NCI-H82 treated with DMSO at 0.1 percent for 48 hours (cell line): ENCODE measurements at regions not wholly inside any gene's neighbourhood (a gene's known extent, or its start where the extent isn't known, plus 50 kb on each side); places are given as distances from the start of the nearest gene placed in this dataset.

Experiments used
- DNase-seq: peaks from one replicate; lab custom pipeline; 2025; ENCODE audit not compliant: unreplicated experiment; lab: John Stamatoyannopoulos, UW

DNA sequence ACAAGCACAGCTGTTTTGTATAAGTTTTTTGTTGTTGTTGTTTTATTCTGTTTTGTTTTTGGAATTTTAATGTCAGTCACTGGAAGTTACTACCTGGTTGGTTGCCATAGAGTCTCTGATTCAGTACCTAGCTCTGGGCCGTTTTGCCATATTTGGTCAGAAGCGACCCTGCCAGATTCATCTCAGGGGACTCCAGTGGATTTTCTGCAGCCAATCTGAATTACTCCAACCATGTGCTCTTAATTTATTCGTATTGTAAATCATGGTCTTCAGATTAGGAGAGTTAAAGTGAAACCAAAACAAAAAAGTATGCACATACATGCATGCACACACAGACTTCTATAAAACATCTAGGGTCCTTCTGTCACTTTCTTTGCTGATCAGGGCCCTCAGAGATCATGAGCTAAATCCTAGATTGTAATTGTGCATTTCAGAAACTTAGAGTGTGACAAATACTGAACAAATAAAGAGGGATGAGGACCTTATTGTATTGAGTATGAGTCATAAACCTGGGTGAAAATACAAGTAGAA lies 317.4 kb upstream of the UBE2E3 start:
- no peak for DNase-seq

DNA sequence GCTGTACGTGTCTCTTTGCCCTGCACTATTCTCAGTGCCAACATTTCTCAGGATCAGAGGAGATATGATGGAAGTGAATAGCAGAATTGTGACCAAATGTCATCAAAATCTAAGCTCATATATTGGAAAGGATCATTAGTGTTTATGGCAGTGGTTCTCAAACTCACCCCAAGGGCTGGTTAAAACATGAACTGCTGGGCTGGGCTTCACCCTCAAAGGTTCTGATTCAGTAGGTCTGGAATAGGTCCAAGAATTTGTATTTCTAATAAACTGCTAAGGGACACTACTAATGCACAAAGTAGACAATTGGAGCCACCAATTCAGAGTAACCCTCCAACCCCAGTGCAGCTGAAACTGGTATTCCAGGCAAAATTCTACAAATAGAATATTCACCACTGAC lies 317.9 kb upstream of the UBE2E3 start:
- no peak for DNase-seq

DNA sequence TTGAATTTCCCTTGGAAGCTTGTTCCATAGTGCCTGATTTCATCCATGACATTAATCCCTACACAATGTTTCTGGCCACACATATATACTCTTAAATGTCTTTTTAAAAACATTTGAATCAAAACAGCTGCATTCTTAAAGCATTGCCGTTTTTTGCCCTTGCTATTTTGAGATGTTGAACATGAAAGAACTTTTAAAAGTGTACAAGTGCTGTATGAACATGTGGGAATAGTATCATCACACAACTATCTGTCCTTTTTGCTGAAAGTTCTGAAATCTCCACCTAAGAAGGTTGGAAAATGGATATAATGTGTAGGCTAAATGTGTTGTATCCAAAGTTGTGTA lies 318.7 kb upstream of the UBE2E3 start:
- DNase-seq: no peak

DNA sequence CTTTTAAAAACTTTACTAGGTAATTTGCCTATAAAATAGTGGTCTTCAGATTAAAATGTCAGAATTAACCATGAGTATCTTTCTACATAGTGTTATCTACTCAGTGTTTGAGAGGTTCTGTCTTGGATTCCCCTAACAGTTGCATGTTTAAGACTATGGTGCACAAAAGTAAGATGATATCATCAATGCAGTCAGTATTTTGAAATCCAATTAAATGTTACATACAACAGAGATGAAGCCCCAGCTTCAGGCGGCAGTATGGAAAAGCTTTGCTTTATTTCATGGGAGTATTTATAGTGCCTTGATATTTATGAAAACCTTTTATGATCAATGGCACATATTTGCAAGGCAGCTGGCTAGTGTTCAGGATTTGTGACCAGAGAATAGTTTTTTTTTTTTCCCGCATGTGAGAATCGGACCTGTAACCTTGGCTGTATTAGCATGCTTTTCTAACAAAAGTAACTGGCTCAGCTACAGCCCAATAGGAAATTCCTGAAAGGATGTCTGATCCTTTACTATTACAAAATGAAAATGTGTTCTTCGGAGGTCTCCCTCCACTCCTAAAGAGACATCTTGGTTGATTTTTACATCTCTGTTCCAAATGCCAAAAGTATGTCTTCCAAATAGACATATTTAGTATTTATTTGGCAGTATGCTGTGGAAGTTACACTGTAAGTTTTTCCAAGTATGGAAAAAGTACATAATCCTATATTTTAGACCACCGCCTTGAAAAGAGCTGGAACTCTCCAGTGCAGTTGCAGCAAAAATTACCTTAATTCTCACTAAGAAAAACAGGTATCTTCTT lies 319.3 kb upstream of the UBE2E3 start:
- no peak for DNase-seq

DNA sequence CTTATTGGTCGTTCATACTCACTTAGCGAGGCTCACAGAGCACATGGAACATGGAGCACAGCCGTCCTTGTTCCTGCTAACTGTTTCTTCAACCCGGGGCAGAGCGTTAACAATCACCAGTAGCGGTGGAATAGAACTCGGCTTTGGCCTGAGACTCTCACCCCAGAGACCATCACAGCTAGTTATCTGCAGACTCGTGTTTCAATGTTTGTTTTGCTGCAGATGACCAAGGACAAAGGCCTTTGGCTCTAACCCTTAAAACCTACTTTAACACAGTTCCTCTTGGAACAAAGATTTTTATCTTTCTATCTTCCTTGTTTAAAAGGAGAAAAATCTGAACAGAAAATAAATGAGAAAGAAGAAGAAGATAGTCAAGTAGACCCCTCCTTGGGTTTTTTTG lies 320.2 kb upstream of the UBE2E3 start:
- DNase-seq: no peak

DNA sequence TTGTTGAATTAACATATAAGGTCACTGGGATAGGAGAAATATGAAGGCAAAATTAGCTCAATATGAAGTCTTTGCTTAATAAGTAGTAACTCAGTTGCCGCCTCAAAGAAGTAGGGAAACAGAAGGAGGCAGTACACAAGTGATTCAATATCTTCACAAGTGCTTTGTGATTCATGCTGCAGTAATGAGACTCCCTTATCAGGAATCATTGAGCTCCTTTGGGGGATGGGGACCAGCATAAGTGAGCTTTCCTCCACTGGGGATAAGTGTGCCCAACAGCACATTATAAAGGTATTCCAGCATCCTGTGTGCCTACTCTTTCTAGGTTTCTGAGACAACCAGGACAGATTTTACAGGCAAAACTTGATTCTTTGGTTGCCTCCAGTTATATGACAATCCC lies 323.4 kb upstream of the UBE2E3 start:
- DNase-seq: no peak

DNA sequence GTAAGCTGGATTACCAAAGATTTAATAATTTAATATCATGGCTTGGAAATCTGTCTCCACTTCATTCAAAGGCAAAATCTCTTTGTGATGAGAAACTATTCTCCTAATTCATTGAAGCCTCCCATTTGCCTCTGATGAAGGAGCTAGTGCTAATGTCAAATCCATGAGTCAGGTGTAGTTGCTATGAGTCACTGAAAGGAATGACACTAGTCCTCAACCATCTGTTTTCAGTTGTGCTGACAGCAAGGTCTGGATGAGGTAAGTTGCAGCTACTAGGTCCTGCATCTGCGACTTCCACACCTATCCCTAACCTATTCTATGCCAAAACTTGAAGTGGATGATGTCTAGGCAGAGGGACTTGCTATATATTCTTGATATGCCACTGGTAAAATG lies 324.0 kb upstream of the UBE2E3 start:
- DNase-seq: no peak

DNA sequence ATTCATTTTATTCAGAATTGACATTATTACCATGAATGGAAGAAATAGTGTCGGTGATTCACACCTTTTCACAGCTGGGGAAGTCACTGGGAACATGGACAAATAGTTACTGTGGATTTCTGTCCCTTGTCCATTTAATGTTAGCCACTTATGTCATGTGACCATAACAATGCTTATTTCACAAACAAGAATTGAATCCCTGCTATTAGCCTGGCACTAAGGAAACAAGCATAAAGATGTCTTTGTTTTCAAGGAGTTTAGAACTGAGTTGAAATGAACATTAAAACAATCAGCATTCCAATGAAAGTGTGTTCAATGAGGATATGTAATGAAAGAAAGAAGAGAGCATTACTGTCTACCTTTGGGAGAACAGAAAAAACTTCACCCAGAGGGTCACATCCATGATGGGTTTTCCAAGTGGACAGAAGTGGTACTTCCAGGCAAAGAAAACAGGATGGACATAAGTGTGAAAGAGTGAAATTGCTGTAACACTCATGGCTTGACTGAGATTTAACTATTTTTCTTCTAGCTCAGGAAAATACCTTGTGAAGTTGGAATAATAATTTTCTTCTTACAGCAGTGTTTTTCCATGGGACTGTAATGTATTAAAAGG lies 324.5 kb upstream of the UBE2E3 start:
- DNase-seq: no peak

DNA sequence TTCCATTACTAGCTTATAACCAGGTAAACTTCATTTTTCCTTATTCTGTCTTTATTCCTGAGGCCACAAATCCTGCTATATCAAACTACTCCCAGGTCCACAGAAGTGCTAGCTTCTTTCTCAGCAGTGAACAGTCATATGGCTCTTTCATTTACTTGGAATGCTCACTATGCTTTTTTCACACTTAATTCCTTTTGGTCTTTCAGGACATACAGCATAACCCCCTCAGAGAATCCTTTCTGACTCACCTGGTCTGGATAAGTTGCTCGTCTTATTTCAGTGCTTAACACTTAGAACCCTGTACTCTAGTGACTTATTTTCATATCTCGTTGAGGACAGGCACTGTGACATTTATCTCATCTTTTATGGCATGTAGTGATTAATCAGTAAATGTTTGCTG lies 325.0 kb upstream of the UBE2E3 start:
- no peak for DNase-seq

DNA sequence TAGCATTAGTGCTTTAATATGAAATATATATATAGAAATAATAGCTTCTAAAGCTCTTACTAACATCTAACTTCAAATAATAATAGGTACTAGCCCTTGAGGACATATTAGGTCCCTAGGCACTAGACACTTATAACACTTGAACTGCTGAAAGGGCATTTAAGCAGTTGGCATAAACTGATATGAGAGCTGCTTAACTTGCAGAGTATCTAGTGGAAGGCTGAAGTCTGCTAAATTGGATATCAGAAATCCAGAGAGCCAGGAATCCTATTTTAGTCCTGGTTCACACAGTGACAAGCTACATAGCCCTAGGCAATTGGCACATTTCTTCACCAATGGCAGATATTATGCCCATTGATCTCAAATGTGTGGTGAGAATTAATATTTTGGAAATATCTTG lies 326.9 kb upstream of the UBE2E3 start:
- DNase-seq: peak; percentile 62

DNA sequence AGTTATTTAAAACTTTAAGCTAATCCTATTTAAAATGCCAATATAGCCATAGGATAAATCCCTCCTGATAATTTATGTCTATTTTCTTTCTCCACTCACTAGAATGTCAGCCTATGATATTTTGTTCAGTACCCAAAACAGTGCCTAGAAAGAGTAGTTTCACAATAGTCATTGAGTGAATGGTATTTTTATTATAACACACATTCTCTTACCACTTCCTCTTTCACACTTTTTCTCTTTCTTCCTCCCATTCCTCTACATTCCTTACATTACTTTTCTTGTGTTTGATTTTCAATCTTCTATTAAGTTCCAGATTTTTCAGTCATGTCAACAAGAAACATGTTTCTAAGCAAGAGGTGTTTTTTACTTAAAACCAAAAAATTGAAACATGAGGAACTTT lies 327.6 kb upstream of the UBE2E3 start:
- DNase-seq: no peak

DNA sequence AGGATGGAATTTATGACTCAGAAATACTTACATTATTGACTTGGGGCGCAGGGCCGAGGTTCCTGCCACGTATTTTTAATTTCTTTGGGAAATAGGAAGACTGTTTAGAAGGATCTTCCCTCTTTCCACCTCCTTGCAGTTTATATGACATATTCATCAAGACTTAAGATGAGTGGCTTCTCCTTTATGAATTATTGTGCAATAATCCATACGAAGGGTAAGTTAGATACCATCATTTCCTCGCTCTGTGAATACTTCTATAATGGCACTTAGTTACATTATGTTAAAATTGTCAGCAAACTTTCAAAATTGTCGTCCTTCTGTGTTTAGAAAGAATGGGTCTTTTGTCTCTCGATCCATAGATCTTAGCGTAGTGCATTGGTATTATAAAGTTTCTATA lies 328.8 kb upstream of the UBE2E3 start:
- DNase-seq: no peak

DNA sequence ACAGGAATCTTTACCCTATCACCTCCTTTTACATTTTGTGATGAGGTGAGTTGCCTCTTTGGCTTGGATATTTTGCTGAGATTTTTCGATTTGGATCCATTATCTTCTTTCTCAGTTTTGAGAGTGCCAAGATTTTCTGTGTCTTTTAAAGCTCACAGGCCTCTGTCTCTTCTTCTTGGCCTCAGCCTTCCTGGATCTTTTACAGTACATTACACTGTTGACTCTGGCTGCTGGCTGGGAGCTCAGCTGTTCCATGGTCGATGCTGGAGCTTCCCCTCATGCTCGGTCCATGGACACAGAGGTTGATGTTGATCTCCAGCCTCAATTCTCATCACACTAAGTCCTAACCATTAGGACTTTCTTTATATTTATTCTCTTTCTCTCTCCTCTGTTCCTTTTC lies 332.8 kb upstream of the UBE2E3 start:
- no peak for DNase-seq

DNA sequence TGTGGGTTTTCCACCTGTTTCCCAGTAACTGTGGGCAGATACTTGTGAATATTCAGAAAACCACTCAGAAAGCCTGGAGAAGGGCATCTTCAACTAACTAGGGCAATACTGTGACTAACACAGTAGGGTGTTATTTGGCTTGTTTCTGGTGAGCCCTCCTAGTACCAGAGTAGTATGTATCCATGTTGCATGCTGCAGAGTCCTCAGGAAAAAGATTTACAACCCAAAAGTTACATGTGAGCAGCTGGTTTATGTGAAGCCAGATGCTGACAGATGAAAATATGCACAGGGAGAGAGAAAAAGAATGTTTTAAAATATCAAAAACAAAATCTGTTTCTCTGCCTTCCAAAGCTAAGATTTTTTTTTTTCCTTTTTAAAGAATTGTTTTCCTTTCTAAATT lies 333.2 kb upstream of the UBE2E3 start:
- DNase-seq: no peak

DNA sequence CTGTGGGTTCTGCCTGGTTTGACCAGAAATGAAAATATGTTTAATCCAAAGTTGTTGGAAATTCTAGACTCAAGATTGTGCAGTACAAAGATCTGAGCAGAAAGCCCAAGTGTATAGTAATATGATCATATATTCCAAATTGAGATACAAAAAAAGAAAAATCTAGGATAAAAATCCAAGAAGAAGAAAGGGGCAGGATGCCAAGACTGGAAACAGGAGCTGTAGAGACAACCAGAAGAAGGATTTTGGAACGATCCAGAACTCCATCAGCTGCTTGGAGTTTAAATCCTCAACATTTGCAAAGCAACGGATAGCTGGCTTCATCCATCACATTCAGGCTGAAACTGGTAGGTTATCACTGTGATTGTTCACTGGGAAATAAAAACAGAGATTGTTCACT lies 333.6 kb upstream of the UBE2E3 start:
- no peak for DNase-seq

DNA sequence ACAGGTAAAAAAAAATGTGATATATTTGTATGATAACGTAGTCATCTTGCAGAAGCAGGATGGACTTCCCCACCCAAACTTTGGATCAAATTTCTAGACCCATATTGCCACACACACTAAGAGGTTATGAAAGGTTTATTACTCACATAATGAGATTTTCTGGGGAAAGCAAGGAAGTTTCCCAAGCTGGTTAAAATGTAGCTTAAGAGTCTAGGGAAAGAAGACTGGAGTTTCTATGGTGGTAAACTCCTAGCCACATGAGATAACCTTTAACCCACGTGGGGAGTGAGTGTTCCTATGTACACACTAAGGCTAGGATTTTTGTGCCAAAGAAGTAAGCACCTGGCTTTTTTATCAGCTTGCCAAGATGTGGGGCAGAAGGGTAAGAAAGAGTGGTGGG lies 335.7 kb upstream of the UBE2E3 start:
- DNase-seq: no peak

DNA sequence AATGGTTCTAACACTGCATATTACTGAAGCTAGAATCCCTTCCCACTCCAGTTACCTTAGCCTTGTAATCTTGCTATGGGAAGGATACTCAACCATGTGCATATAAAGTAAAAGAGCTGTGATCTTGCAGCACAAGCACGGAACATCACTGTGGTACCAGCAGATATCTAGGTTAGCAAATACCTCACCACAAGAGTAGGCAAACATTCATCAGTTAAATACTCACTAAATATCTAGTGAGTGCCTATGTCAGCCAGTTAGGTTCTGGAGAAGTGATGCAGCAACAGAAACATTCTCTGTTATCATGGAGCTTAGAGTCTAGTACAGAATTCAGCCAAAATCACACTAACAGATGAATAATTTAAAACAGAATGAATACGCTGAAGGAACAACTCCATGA lies 349.6 kb upstream of the UBE2E3 start:
- no peak for DNase-seq

DNA sequence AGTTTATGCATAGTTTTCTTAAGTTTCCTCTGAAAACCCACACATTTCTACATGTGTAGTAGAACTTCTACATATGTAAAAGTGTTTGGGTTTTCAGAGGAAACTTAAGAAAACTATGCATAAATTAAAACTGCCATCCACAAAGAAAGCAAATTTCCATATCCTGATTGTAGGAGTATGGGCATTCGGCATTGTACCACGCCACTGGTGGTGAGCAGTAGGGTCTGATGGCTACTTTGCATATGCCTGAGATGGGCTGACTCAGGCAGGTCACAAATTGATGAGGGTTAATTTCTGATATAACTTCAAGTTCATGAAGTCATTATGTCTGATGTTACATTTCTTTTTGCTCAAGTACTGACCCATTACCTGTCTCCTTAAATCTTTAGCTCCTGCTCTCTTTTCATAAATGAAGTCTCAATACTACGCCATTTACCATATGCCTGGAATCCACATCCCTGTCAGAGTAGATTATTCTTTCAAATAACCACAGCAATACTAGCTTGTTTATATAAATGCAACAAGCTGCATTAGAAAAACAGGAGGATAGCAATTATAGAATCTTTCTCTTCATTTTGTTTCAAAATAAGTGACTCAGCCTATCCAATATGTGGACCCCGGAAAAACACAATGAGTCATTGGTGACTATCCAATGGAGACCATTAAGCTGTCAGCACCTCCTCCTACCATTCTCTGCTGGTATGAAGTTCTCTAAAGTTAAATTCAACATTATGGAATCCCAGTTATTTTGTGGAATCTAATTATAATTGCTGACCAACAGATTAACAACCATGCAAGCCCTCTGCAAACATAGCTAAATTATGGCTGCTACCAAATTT lies 355.2 kb upstream of the UBE2E3 start:
- DNase-seq: no peak

DNA sequence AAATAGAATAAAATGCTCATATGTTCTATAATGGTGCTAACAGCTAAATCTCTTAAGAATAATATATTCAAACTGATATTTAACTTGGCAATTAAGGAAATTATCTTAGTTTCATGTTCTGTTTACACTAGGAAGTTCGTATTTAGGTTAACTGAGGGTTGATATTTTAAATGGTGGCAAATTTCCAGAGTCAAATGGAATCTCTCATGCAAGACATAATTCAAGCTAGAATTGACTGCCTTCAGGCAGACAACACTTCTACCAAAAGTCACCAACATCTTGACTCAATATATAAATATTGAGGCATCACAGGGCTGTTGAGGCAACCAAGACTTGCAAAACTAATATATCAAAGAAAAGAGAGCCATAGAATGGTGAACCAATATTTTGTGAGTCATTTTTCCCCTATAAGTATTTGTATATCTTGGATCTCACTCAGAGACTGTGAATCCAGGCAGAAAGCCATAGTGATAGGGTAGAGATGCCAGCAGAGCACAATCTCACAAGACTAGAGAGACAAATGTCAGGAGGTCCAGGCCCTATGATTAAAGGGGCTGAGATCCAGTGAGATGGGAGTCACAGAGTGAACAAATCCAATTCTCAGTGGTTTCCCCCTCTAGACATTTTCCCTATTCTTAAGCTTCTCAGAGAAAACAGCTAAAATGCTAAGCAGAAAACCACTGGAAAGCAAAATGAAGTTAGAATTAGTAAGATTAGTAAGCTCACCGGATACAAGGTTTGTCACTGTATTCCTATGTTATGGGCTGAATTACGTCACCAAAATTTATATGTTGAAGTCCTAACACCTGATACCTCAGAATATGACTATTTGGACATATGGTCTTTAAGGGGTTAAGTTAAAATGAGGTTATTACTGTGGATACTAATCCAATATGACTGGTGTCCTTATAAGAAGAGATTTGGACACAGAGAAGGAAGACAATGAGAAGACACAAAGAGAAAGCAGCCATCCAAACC lies 358.2 kb upstream of the UBE2E3 start:
- DNase-seq: no peak

DNA sequence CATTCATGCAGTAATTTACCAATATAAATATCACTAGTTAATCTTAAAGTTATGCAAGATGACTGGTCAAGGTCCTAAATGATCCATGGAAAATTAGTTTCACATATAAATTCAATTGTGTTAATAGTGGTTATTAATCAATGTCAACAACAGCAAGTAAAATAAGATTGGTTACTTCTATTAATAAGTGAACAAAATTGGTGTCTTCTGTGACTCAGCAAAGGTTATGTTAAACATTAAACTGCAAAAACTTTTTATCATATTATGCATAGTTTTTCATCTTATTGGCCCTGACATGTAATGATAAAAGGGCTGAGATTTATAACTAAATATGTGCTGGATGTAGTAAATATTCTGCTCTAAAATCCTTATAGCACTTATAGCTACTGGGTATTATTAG lies 359.0 kb upstream of the UBE2E3 start:
- DNase-seq: no peak

DNA sequence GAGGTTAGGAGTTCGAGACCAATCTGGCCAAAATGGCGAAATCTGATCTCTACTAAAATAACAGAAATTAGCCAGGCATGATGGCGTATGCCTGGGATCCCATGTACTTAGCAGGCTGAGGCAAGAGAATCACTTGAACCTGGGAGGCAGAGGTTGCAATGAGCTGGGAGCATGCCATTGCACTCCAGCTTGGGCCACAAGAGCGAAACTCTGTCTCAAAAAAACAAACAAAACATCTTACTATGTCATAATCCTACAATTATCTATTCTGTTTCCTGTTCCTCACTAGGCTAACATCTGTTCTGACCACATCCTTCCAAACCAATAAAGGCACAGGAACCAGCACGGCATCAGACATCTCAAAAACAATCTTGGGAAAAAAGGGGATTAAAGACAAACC lies 361.8 kb upstream of the UBE2E3 start:
- DNase-seq: no peak
